Mesenchymal stem cell (in vitro differentiated cells and primary cell): ENCODE measurements at regions not wholly inside any gene's neighbourhood (a gene's known extent, or its start where the extent isn't known, plus 50 kb on each side); places are given as distances from the start of the nearest gene placed in this dataset.
A peak's percentile ranks its signal among the peaks of the same experiment; 100 is the strongest.

Experiments
- DNase-seq: peaks from one replicate; pipeline ENCODE4 v3.0.0-alpha.2; 2013
- H2AFZ ChIP-seq: one replicate; pipeline ENCODE4 v1.6.1; 2013; ENCODE audit warnings: low read depth, mild to moderate bottlenecking, control low read depth, inconsistent platforms, low read length, moderate library complexity
- H2AK5ac ChIP-seq: 2 replicates; pipeline ENCODE4 v1.6.1; 2013; ENCODE audit warnings: low read length, moderate library complexity, mild to moderate bottlenecking, inconsistent platforms; ENCODE audit not compliant: severe bottlenecking
- H2BK120ac ChIP-seq: one replicate; pipeline ENCODE4 v1.6.1; 2013; ENCODE audit warnings: low read depth, mild to moderate bottlenecking, inconsistent platforms, low read length, moderate library complexity
- H2BK12ac ChIP-seq, 2 experiments: one replicate each; pipeline ENCODE4 v1.6.1; 2013; ENCODE audit warnings: inconsistent platforms in 2 of 2, low read length in 2 of 2, mild to moderate bottlenecking in 2 of 2, moderate library complexity in 2 of 2, control low read depth in 1 of 2
- H2BK15ac ChIP-seq: one replicate; pipeline ENCODE4 v1.6.1; 2013; ENCODE audit warnings: mild to moderate bottlenecking, low read depth, inconsistent platforms; ENCODE audit not compliant: poor library complexity, severe bottlenecking
- H2BK5ac ChIP-seq: 2 replicates; pipeline ENCODE4 v1.6.1; 2013; ENCODE audit warnings: low read depth, mild to moderate bottlenecking, low read length, control low read depth, inconsistent platforms; ENCODE audit not compliant: poor library complexity, severe bottlenecking
- H3K14ac ChIP-seq, 2 experiments: one replicate each; pipeline ENCODE4 v1.6.1; 2013; ENCODE audit warnings: inconsistent platforms in 2 of 2, low read length in 2 of 2, control low read depth in 1 of 2, mild to moderate bottlenecking in 1 of 2, moderate library complexity in 1 of 2
- H3K18ac ChIP-seq, 2 experiments: one replicate each; pipeline ENCODE4 v1.6.1; 2013; ENCODE audit warnings: inconsistent platforms in 2 of 2, low read length in 2 of 2, control low read depth in 1 of 2, low read depth in 1 of 2, mild to moderate bottlenecking in 1 of 2
- H3K23ac ChIP-seq, 2 experiments: one replicate each; pipeline ENCODE4 v1.6.1; 2013; ENCODE audit warnings: inconsistent platforms in 2 of 2, low read length in 2 of 2, mild to moderate bottlenecking in 2 of 2, moderate library complexity in 2 of 2, control low read depth in 1 of 2
- H3K27ac ChIP-seq: 2 replicates; pipeline ENCODE4 v1.5.1; 2013; ENCODE audit warnings: mild to moderate bottlenecking, moderate library complexity, low read length, control low read depth, inconsistent platforms; ENCODE audit not compliant: poor library complexity, severe bottlenecking
- H3K27me3 ChIP-seq, 2 experiments: 2 replicates each; pipeline versions ENCODE4 v1.6.1 to v1.7.0; 2013; ENCODE audit warnings: low read length in 2 of 2, mild to moderate bottlenecking in 2 of 2, moderate library complexity in 2 of 2, control low read depth in 1 of 2, inconsistent platforms in 1 of 2; ENCODE audit not compliant: control insufficient read depth in 1 of 2, insufficient read depth in 1 of 2
- H3K36me3 ChIP-seq, 2 experiments: 2 replicates each; pipeline versions ENCODE4 v1.6.1 to v1.7.0; 2013; ENCODE audit warnings: low read length in 2 of 2, control low read depth in 1 of 2, inconsistent platforms in 1 of 2, low read depth in 1 of 2, mild to moderate bottlenecking in 1 of 2; ENCODE audit not compliant: insufficient read depth in 2 of 2, control insufficient read depth in 1 of 2
- H3K4ac ChIP-seq, 2 experiments: one replicate each; pipeline ENCODE4 v1.6.1; 2013; ENCODE audit warnings: inconsistent platforms in 2 of 2, low read length in 2 of 2, mild to moderate bottlenecking in 2 of 2, moderate library complexity in 2 of 2, control low read depth in 1 of 2, low read depth in 1 of 2
- H3K4me1 ChIP-seq: 2 replicates; pipeline ENCODE4 v1.6.1; 2013; ENCODE audit warnings: low read depth, low read length, control low read depth; ENCODE audit not compliant: control insufficient read depth, insufficient read depth
- H3K4me2 ChIP-seq: 2 replicates; pipeline ENCODE4 v1.6.1; 2013; ENCODE audit warnings: low read length, mild to moderate bottlenecking, inconsistent platforms; ENCODE audit not compliant: poor library complexity, severe bottlenecking
- H3K4me3 ChIP-seq, 2 experiments: 2 replicates each; pipeline versions ENCODE4 v1.5.1 to v1.7.0; 2013; ENCODE audit warnings: low read length in 2 of 2, mild to moderate bottlenecking in 2 of 2, control low read depth in 1 of 2, low read depth in 1 of 2; ENCODE audit not compliant: insufficient read depth in 1 of 2
- H3K79me1 ChIP-seq: replicated peaks from 2 replicates; pipeline ENCODE4 v1.6.1; 2013; ENCODE audit warnings: mild to moderate bottlenecking, control low read depth, low read length, inconsistent platforms; ENCODE audit not compliant: poor library complexity, severe bottlenecking
- H3K9ac ChIP-seq: 2 replicates; pipeline ENCODE4 v1.7.0; 2013; ENCODE audit warnings: mild to moderate bottlenecking, low read length, moderate library complexity
- H3K9me3 ChIP-seq: 2 replicates; pipeline ENCODE4 v1.7.0; 2013; ENCODE audit warnings: mild to moderate bottlenecking, low read length; ENCODE audit not compliant: control insufficient read depth
- H4K8ac ChIP-seq: one replicate; pipeline ENCODE4 v1.6.1; 2013; ENCODE audit warnings: inconsistent platforms, mild to moderate bottlenecking, low read length, moderate library complexity
- H4K91ac ChIP-seq: one replicate; pipeline ENCODE4 v1.6.1; 2013; ENCODE audit warnings: mild to moderate bottlenecking, low read length, inconsistent platforms
- WGBS: methylation state at CpG from one replicate; pipeline ENCODE4 v1.1.7; 2013; ENCODE audit warnings: mixed read lengths; 5-methylcytosine and 5-hydroxymethylcytosine counted together

GRCh38 chr14:86310611-86311010, 780.7 kb downstream of the FLRT2 start:
- Histone ChIP-seq H3K4me1 (no peaks in the 10 kb centered on the region), H3K18ac (no peak overlapping the region), H2BK120ac (no peak overlapping the region)

DNA sequence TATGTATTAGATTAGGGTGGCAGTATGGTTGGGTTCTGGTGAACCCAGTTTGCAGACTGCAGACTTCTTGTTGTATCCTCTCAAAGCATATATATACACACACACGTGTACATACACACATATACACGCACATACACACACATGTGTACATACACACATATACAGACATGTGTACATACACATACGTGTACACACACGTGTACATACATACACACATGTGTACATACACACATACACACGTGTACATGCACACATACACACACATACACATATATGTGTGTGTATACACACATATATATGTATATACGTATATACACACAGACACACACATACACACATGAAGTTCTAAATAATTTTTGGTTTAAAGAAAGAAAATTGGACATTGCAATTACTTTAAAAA, 780.2 kb downstream of the FLRT2 start:
- Histone ChIP-seq H3K4ac (no peak overlapping the region), H3K23ac (no peak overlapping the region), H3K79me1 (no peaks in the 10 kb centered on the region), H3K4me2 (no peak overlapping the region), H3K14ac (no peak overlapping the region), H3K27me3 (no peaks in the 10 kb centered on the region), H3K4me1 (no peaks in the 10 kb centered on the region), H2AFZ (no peak overlapping the region), H3K9ac (no peak overlapping the region), H2BK120ac (no peak overlapping the region), H3K18ac (no peak overlapping the region), H4K8ac (no peak overlapping the region), H2BK5ac (no peak overlapping the region), H3K27ac (no peak overlapping the region), H4K91ac (no peak overlapping the region), H2BK15ac (no peak overlapping the region), H3K4me3 (no peak overlapping the region), H2BK12ac (no peak overlapping the region), H3K9me3 (no peaks in the 10 kb centered on the region), H2AK5ac (no peak overlapping the region), H3K36me3 (no peaks in the 10 kb centered on the region)
- no peak for DNase-seq
- WGBS, result 92% methylated on average over 4 of the region's 6 CpGs

More at GRCh38 chr14:86310611-86311010, 780.7 kb downstream of the FLRT2 start:
- no peaks in the 10 kb centered on the region for H3K79me1 ChIP-seq
- no peak overlapping the region for H3K9ac ChIP-seq
- H3K9me3 ChIP-seq, result no peaks in the 10 kb centered on the region
- no peak overlapping the region for H2BK5ac ChIP-seq
- no peak overlapping the region for H3K4me2 ChIP-seq
- no peaks in the 10 kb centered on the region for H3K36me3 ChIP-seq
- H3K27me3 ChIP-seq, result no peaks in the 10 kb centered on the region
- no peak overlapping the region for H3K14ac ChIP-seq
- H2AK5ac ChIP-seq, result no peak overlapping the region
- H3K23ac ChIP-seq, result no peak overlapping the region
- DNase-seq, result no peak
- H3K4me3 ChIP-seq, result no peak overlapping the region
- no peak overlapping the region for H2BK15ac ChIP-seq
- H4K8ac ChIP-seq, result no peak overlapping the region
- no peak overlapping the region for H3K27ac ChIP-seq
- H3K4ac ChIP-seq, result no peak overlapping the region
- H2AFZ ChIP-seq, result no peak overlapping the region
- H4K91ac ChIP-seq, result no peak overlapping the region
- no peak overlapping the region for H2BK12ac ChIP-seq

GRCh38 chr14:86305058-86305457, 775.1 kb downstream of the FLRT2 start:
- Histone ChIP-seq H3K4me1 (no peaks in the 10 kb centered on the region), H3K9ac (no peak overlapping the region), H2BK12ac (no peak overlapping the region), H3K9me3 (no peaks in the 10 kb centered on the region), H3K4ac (no peak overlapping the region), H4K91ac (no peak overlapping the region), H3K18ac (no peak overlapping the region), H3K79me1 (no peaks in the 10 kb centered on the region), H4K8ac (no peak overlapping the region), H3K36me3 (no peaks in the 10 kb centered on the region), H3K27me3 (no peaks in the 10 kb centered on the region), H3K23ac (no peak overlapping the region), H3K27ac (no peak overlapping the region), H3K4me2 (no peak overlapping the region), H2BK5ac (no peak overlapping the region), H3K14ac (no peak overlapping the region), H2BK120ac (no peak overlapping the region), H2BK15ac (no peak overlapping the region), H2AK5ac (no peak overlapping the region), H3K4me3 (no peak overlapping the region), H2AFZ (no peak overlapping the region)
- DNase-seq, result peak; percentile 10
- no CpG with 5 or more reads among the region's 2 CpGs for WGBS

- DNase-seq, result no peak
- Histone ChIP-seq H2AFZ (no peak overlapping the region), H2BK5ac (no peak overlapping the region), H2BK12ac (no peak overlapping the region), H3K4me1 (no peaks in the 10 kb centered on the region), H3K4ac (no peak overlapping the region), H3K27ac (no peak overlapping the region), H3K14ac (no peak overlapping the region), H3K4me3 (no peak overlapping the region), H3K9me3 (no peaks in the 10 kb centered on the region), H3K4me2 (no peak overlapping the region), H2AK5ac (no peak overlapping the region), H4K8ac (no peak overlapping the region), H3K79me1 (no peaks in the 10 kb centered on the region), H3K23ac (no peak overlapping the region), H3K9ac (no peak overlapping the region), H3K27me3 (no peaks in the 10 kb centered on the region), H3K18ac (no peak overlapping the region), H4K91ac (no peak overlapping the region), H2BK15ac (no peak overlapping the region), H3K36me3 (no peaks in the 10 kb centered on the region), H2BK120ac (no peak overlapping the region)
- 47% methylated on average over 3 of the region's 3 CpGs for WGBS
Observed at GRCh38 chr14:86299994-86300393, 770.0 kb downstream of the FLRT2 start.
